Loucy (cell line): ENCODE measurements at regions not wholly inside any gene's neighbourhood (a gene's known extent, or its start where the extent isn't known, plus 50 kb on each side); places are given as distances from the start of the nearest gene placed in this dataset.

Experiments
- CTCF ChIP-seq: fragments of 200-600 bp; sonication (generic); conservative IDR thresholded peaks from 2 replicates; pipeline ENCODE4 v1.5.1; 2014; ENCODE audit warnings: mild to moderate bottlenecking, antibody characterized with exemption, low read length
- EZH2phosphoT487 ChIP-seq: fragments of 200-600 bp; IDR thresholded peaks from 2 replicates; pipeline ENCODE4 v1.6.1; 2018; ENCODE audit warnings: antibody characterized with exemption, mild to moderate bottlenecking, moderate library complexity, borderline replicate concordance

GRCh38 chr5:159851053-159851452 lies 65.2 kb upstream of the ADRA1B start:
- TF ChIP-seq CTCF (no peak), EZH2phosphoT487 (no peak)
